ENCODE measurements at regions not wholly inside any gene's neighbourhood (a gene's known extent, or its start where the extent isn't known, plus 50 kb on each side); places are given as distances from the start of the nearest gene placed in this dataset.

DNA sequence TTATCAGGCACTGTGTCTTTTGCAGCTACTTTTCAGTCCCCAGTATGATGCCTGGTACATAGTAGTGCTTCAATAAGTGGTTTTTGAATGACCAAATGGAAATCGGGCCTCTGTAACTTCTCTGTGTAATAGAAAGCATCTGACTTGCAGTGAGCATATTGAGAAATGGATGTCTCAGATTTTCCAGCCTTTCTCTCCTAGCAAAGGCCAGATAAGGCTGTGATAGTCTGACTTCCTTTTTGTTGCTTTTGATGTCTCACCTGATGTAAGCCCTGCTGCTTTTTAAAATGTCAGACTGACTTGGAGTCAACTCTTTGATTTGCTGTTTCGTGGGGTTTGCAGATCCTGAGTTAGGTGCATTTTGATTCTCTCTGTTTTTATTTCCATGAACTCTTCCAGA, 590.0 kb upstream of the ZNF608 start:
- no peak overlapping the region for H3K4me2 ChIP-seq (ENCODE audit: insufficient read depth, low read length)
- BruUV-seq (replicated peaks), result no TSS peak
- TF ChIP-seq, protein P1, sequence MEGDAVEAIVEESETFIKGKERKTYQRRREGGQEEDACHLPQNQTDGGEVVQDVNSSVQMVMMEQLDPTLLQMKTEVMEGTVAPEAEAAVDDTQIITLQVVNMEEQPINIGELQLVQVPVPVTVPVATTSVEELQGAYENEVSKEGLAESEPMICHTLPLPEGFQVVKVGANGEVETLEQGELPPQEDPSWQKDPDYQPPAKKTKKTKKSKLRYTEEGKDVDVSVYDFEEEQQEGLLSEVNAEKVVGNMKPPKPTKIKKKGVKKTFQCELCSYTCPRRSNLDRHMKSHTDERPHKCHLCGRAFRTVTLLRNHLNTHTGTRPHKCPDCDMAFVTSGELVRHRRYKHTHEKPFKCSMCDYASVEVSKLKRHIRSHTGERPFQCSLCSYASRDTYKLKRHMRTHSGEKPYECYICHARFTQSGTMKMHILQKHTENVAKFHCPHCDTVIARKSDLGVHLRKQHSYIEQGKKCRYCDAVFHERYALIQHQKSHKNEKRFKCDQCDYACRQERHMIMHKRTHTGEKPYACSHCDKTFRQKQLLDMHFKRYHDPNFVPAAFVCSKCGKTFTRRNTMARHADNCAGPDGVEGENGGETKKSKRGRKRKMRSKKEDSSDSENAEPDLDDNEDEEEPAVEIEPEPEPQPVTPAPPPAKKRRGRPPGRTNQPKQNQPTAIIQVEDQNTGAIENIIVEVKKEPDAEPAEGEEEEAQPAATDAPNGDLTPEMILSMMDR (IDR thresholded peaks at IDR 0.05; ENCODE audit: extremely low read depth in 1 of 2, insufficient read depth in 1 of 2, low read depth in 1 of 2, low read length in 2 of 2), result no peak
- TF ChIP-seq, protein P2, sequence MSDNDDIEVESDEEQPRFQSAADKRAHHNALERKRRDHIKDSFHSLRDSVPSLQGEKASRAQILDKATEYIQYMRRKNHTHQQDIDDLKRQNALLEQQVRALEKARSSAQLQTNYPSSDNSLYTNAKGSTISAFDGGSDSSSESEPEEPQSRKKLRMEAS (IDR thresholded peaks at IDR 0.05; ENCODE audit: insufficient read depth, insufficient read length), result no peak
- TF ChIP-seq FOS (IDR thresholded peaks at IDR 0.05; ENCODE audit: borderline replicate concordance, insufficient read depth, low read length) (no peak), GATA2 (IDR thresholded peaks at IDR 0.05; ENCODE audit: insufficient read depth, insufficient read length, low read depth, low read length) (no peak), EZH2 (IDR thresholded peaks at IDR 0.05; ENCODE audit: borderline replicate concordance, low read depth, low read length, severe bottlenecking) (no peak), MYC (IDR thresholded peaks at IDR 0.05; ENCODE audit: low read depth, low read length) (no peak), POLR2AphosphoS5 (IDR thresholded peaks at IDR 0.05; ENCODE audit: insufficient read depth, low read depth, low read length) (no peak), JUN (IDR thresholded peaks at IDR 0.05; ENCODE audit: borderline replicate concordance, insufficient read depth, insufficient read length, low read depth) (no peak), POLR2A (IDR thresholded peaks at IDR 0.05; ENCODE audit: low read depth, low read length) (no peak)
- H3K36me3 ChIP-seq (ENCODE audit: control insufficient read depth in 2 of 2, extremely low read depth in 1 of 2, insufficient read depth in 2 of 2, low read length in 2 of 2), result no peaks in the 10 kb centered on the region
- H3K79me2 ChIP-seq (ENCODE audit: control insufficient read depth, insufficient read depth, low read length), result no peaks in the 10 kb centered on the region
- ChIA-PET CTCF (interaction anchor here (1.1 kb wide), 1 partner anchor 44 kb away, joined by 3 read pairs; no protein-coding TSS in a partner anchor), POLR2A (no interaction called here)
- H3K9me1 ChIP-seq (replicated peaks; ENCODE audit: control insufficient read depth, extremely low read depth, insufficient read depth, low read length), result no peaks in the 10 kb centered on the region
- no peak overlapping the region for H3K27ac ChIP-seq (ENCODE audit: insufficient read depth, low read depth, low read length)
- intact Hi-C loops (cut with micrococcal nuclease), result no loop called here
- H2AFZ ChIP-seq (ENCODE audit: low read depth, low read length), result no peak overlapping the region
- no peak overlapping the region for H3K4me3 ChIP-seq (replicated peaks in 1 of 3; ENCODE audit: insufficient read depth in 1 of 3, low read depth in 1 of 3, low read length in 3 of 3)
- no peaks in the 10 kb centered on the region for H4K20me1 ChIP-seq (replicated peaks; ENCODE audit: control insufficient read depth, extremely low read depth, insufficient read depth, low read length)
- FAIRE-seq (no peak), DNase-seq (ENCODE audit: low read depth, low spot score) (no peak)
- no peaks in the 10 kb centered on the region for H3K27me3 ChIP-seq (ENCODE audit: control insufficient read depth in 2 of 2, insufficient read depth in 2 of 2, low read length in 2 of 2)
- dilution Hi-C loops (cut with MboI; ENCODE audit: extremely low pct_ligation_motif_present, low sequenced_read_pairs), result no loop called here
- no peaks in the 10 kb centered on the region for H3K9me3 ChIP-seq (replicated peaks; ENCODE audit: control insufficient read depth, insufficient read depth, low read length)
- H3K4me1 ChIP-seq (ENCODE audit: control insufficient read depth, extremely low read depth, insufficient read depth, low read length), result no peaks in the 10 kb centered on the region
- no peak overlapping the region for H3K9ac ChIP-seq (replicated peaks; ENCODE audit: extremely low read depth, insufficient read depth, low read length)

Data from endothelial cell of umbilical vein (primary cell).